ENCODE measurements at regions not wholly inside any gene's neighbourhood (a gene's known extent, or its start where the extent isn't known, plus 50 kb on each side); places are given as distances from the start of the nearest gene placed in this dataset.

DNA sequence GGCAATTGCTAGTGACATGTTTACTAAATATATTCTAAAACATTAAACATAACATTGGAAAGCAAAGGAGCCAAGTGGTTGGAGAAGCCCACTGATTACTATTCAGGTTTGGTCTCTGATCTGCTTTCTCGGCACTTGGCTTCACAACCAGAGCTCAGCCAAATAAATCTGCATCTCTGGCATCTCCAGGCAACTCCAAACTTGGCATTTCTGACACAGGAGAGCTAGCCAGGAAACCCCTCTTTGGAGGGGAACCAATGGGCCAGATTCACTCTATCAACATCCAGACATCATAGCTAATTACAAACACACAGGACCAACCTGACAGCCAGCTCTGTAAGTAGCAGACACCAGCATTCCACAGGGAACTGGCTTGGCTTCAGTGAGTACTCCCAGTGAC is 150.3 kb upstream of the ETAA1 start:
- TF ChIP-seq, protein P1, sequence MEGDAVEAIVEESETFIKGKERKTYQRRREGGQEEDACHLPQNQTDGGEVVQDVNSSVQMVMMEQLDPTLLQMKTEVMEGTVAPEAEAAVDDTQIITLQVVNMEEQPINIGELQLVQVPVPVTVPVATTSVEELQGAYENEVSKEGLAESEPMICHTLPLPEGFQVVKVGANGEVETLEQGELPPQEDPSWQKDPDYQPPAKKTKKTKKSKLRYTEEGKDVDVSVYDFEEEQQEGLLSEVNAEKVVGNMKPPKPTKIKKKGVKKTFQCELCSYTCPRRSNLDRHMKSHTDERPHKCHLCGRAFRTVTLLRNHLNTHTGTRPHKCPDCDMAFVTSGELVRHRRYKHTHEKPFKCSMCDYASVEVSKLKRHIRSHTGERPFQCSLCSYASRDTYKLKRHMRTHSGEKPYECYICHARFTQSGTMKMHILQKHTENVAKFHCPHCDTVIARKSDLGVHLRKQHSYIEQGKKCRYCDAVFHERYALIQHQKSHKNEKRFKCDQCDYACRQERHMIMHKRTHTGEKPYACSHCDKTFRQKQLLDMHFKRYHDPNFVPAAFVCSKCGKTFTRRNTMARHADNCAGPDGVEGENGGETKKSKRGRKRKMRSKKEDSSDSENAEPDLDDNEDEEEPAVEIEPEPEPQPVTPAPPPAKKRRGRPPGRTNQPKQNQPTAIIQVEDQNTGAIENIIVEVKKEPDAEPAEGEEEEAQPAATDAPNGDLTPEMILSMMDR (IDR thresholded peaks at IDR 0.05): no peak
- TF ChIP-seq EZH2 (IDR thresholded peaks at IDR 0.05; ENCODE audit: borderline replicate concordance, insufficient read depth, low read depth, low read length, poor library complexity, severe bottlenecking): no peak
